Endodermal cell (in vitro differentiated cells): ENCODE measurements at regions not wholly inside any gene's neighbourhood (a gene's known extent, or its start where the extent isn't known, plus 50 kb on each side); places are given as distances from the start of the nearest gene placed in this dataset.

ENCODE experiments used
- DNase-seq: peaks from one replicate; pipeline ENCODE4 v3.0.0-alpha.2; 2017
- H3K27ac ChIP-seq: 2 replicates; pipeline ENCODE4 v1.5.1; 2013; ENCODE audit warnings: mild to moderate bottlenecking, low read depth, low read length, moderate library complexity
- H3K27me3 ChIP-seq: 2 replicates; pipeline ENCODE4 v1.6.1; 2013; ENCODE audit warnings: mild to moderate bottlenecking, low read length, moderate library complexity; ENCODE audit not compliant: insufficient read depth, control insufficient read depth, poor library complexity, severe bottlenecking
- H3K36me3 ChIP-seq: 2 replicates; pipeline ENCODE4 v1.7.0; 2013; ENCODE audit warnings: mild to moderate bottlenecking, low read length, moderate library complexity; ENCODE audit not compliant: control insufficient read depth, insufficient read depth
- H3K4me1 ChIP-seq: one replicate; pipeline ENCODE4 v1.7.0; 2013; ENCODE audit warnings: low read length; ENCODE audit not compliant: control insufficient read depth, insufficient read depth
- H3K4me3 ChIP-seq: 2 replicates; pipeline ENCODE4 v1.5.1; 2013; ENCODE audit warnings: mild to moderate bottlenecking, low read length, moderate library complexity
- H3K9ac ChIP-seq: 2 replicates; pipeline ENCODE4 v1.6.1; 2013; ENCODE audit warnings: mild to moderate bottlenecking, low read length, moderate library complexity; ENCODE audit not compliant: poor library complexity, severe bottlenecking; ENCODE audit errors: extremely low read depth
- H3K9me3 ChIP-seq: 2 replicates; pipeline ENCODE4 v1.6.1; 2013; ENCODE audit warnings: mild to moderate bottlenecking, low read length, moderate library complexity; ENCODE audit not compliant: control insufficient read depth
- H3K27ac Mint-ChIP-seq: 2 replicates; pipeline ENCODE4 v1.8.0; 2020; ENCODE audit warnings: mixed read lengths
- H3K27me3 Mint-ChIP-seq: 2 replicates; pipeline ENCODE4 v1.8.0; 2021; ENCODE audit warnings: mild to moderate bottlenecking, mixed read lengths; ENCODE audit not compliant: insufficient read depth
- H3K36me3 Mint-ChIP-seq: 2 replicates; pipeline ENCODE4 v1.8.0; 2020; ENCODE audit warnings: low read depth, mixed read lengths
- H3K4me1 Mint-ChIP-seq: 2 replicates; pipeline ENCODE4 v1.8.0; 2020; ENCODE audit warnings: mixed read lengths
- H3K4me3 Mint-ChIP-seq: 2 replicates; pipeline ENCODE4 v1.8.0; 2020; ENCODE audit warnings: mild to moderate bottlenecking, moderate library complexity, mixed read lengths
- H3K9me3 Mint-ChIP-seq: 2 replicates; pipeline ENCODE4 v1.8.0; 2020; ENCODE audit warnings: mild to moderate bottlenecking, mixed read lengths
- WGBS, 2 experiments: methylation state at CpG; one replicate each; pipeline versions ENCODE4 v1.1.5 to v1.1.7; 2013; ENCODE audit warnings: missing lambda C conversion rate in 2 of 2, mixed read lengths in 1 of 2; ENCODE audit not compliant: insufficient coverage in 1 of 2, insufficient read length in 1 of 2; 5-methylcytosine and 5-hydroxymethylcytosine counted together
- TF ChIP-seq, protein P1 (sequence below): fragments of 200-600 bp; sonication (generic); conservative IDR thresholded peaks from 2 replicates; pipeline ENCODE4 v1.5.0; 2021; ENCODE audit warnings: antibody characterized with exemption, mild to moderate bottlenecking

DNA sequence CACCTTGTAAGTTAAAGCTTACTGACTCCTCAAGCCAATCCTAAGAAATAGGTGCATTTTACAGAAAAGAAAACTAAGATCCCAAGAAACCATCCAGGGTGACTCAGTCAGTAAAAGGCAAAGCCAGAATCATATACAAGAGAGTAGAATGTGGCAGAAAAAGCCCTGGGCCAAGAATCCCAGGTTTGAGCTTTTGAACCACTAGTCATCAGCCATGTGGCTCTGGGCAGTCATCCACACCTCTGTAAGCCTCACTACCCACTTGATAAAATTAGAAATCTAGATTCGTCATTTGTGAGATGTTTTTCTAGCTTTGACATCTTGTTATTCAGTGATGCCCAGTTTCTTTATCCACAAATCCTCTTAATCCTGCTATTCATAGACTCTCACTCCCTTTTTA lies 122.2 kb upstream of the PDE5A start:
- H3K4me1 Mint-ChIP-seq, result peaks cover 4% of the 10 kb centered on the region
- no peaks in the 10 kb centered on the region for H3K36me3 Mint-ChIP-seq
- H3K27ac Mint-ChIP-seq, result no peak overlapping the region
- no peaks in the 10 kb centered on the region for H3K27me3 Mint-ChIP-seq
- no peaks in the 10 kb centered on the region for H3K9me3 Mint-ChIP-seq
- no peak overlapping the region for H3K4me3 Mint-ChIP-seq
- H3K36me3 ChIP-seq, result no peaks in the 10 kb centered on the region
- H3K27me3 ChIP-seq, result no peaks in the 10 kb centered on the region
- no peak overlapping the region for H3K9ac ChIP-seq
- H3K9me3 ChIP-seq, result no peaks in the 10 kb centered on the region
- DNase-seq, result no peak
- H3K27ac ChIP-seq, result no peak overlapping the region
- no peaks in the 10 kb centered on the region for H3K4me1 ChIP-seq
- TF ChIP-seq, protein P1, sequence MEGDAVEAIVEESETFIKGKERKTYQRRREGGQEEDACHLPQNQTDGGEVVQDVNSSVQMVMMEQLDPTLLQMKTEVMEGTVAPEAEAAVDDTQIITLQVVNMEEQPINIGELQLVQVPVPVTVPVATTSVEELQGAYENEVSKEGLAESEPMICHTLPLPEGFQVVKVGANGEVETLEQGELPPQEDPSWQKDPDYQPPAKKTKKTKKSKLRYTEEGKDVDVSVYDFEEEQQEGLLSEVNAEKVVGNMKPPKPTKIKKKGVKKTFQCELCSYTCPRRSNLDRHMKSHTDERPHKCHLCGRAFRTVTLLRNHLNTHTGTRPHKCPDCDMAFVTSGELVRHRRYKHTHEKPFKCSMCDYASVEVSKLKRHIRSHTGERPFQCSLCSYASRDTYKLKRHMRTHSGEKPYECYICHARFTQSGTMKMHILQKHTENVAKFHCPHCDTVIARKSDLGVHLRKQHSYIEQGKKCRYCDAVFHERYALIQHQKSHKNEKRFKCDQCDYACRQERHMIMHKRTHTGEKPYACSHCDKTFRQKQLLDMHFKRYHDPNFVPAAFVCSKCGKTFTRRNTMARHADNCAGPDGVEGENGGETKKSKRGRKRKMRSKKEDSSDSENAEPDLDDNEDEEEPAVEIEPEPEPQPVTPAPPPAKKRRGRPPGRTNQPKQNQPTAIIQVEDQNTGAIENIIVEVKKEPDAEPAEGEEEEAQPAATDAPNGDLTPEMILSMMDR, result no peak
- no peak overlapping the region for H3K4me3 ChIP-seq
- WGBS, 2 experiments, result 100% methylated on average over 1 of the region's 1 CpG; no CpG with 5 or more reads in 1 of the 2 experiments

DNA sequence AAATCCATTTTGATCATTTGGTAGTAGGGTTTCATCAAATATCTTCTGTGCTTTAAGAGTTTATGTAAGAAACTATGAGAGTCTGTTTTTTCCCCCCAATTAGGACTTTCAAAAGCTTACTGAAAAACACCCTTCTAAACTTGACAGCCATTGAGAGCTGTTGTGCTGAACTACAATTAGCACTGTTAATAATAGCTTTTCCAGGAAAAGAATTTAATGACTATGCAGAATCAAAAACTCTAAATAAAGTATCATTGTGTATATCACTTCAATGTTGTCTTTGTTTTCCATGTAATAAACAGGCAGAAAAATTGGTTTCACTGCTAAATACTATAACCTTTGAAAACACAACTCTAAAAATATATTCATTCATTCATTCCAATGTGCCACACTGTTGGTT lies 121.4 kb upstream of the PDE5A start:
- no peak overlapping the region for H3K4me3 Mint-ChIP-seq
- H3K36me3 ChIP-seq, result no peaks in the 10 kb centered on the region
- no peak overlapping the region for H3K4me3 ChIP-seq
- no peaks in the 10 kb centered on the region for H3K9me3 ChIP-seq
- no peak overlapping the region for H3K27ac ChIP-seq
- no peaks in the 10 kb centered on the region for H3K36me3 Mint-ChIP-seq
- no peaks in the 10 kb centered on the region for H3K9me3 Mint-ChIP-seq
- H3K9ac ChIP-seq, result no peak overlapping the region
- peaks cover 2% of the 10 kb centered on the region for H3K27me3 ChIP-seq
- H3K27me3 Mint-ChIP-seq, result no peaks in the 10 kb centered on the region
- H3K27ac Mint-ChIP-seq, result no peak overlapping the region
- TF ChIP-seq, protein P1, result no peak
- peaks cover 4% of the 10 kb centered on the region for H3K4me1 Mint-ChIP-seq
- no peaks in the 10 kb centered on the region for H3K4me1 ChIP-seq
- no peak for DNase-seq

DNA sequence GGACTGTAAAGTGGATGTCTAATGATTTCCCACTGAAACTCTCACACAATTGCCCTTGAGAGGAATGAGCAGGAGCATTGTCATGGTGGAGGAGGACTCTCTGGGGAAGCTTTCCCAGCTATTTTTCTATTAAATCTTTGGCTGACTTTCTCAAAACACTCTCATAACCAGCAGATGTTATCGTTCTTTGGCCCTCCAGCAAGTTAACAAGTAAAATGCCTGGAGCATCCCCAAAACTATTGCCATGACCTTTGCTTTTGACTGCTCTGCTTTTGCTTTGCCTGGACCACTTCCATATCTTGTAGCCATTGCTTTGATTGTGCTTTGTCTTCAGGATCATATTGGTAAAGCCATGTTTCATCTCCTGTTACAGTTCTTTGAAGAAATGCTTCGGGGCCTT lies 120.2 kb upstream of the PDE5A start:
- no peak overlapping the region for H3K4me3 Mint-ChIP-seq
- WGBS, 2 experiments, result 90 to 92% methylated on average over 2 of the region's 2 CpGs
- no peaks in the 10 kb centered on the region for H3K4me1 ChIP-seq
- H3K27ac Mint-ChIP-seq, result no peak overlapping the region
- no peaks in the 10 kb centered on the region for H3K27me3 Mint-ChIP-seq
- H3K36me3 ChIP-seq, result no peaks in the 10 kb centered on the region
- H3K9me3 Mint-ChIP-seq, result no peaks in the 10 kb centered on the region
- H3K4me1 Mint-ChIP-seq, result peaks cover 4% of the 10 kb centered on the region
- H3K36me3 Mint-ChIP-seq, result no peaks in the 10 kb centered on the region
- H3K27me3 ChIP-seq, result peaks cover 4% of the 10 kb centered on the region
- no peaks in the 10 kb centered on the region for H3K9me3 ChIP-seq
- TF ChIP-seq, protein P1, result no peak
- no peak overlapping the region for H3K4me3 ChIP-seq
- H3K9ac ChIP-seq, result no peak overlapping the region
- no peak for DNase-seq
- no peak overlapping the region for H3K27ac ChIP-seq
